NCI-H510A (cell line): ENCODE measurements at regions not wholly inside any gene's neighbourhood (a gene's known extent, or its start where the extent isn't known, plus 50 kb on each side); places are given as distances from the start of the nearest gene placed in this dataset.

Experiments
- DNase-seq: peaks from one replicate; lab custom pipeline; 2025; lab: John Stamatoyannopoulos, UW

GRCh38 chr14:101330416-101331140, 230.7 kb upstream of the DIO3 start:
- no peak for DNase-seq

- no peak for DNase-seq
Observed at GRCh38 chr14:101331141-101331525, 230.2 kb upstream of the DIO3 start.

- DNase-seq: no peak
Observed at GRCh38 chr14:101331661-101332169, 229.6 kb upstream of the DIO3 start.

- no peak for DNase-seq
Observed at GRCh38 chr14:101332281-101332680, 229.0 kb upstream of the DIO3 start.

- no peak for DNase-seq
Observed at GRCh38 chr14:101333335-101334280, 227.7 kb upstream of the DIO3 start.

GRCh38 chr14:101334656-101335055, 226.6 kb upstream of the DIO3 start:
- DNase-seq: no peak

GRCh38 chr14:101335061-101335661, 226.1 kb upstream of the DIO3 start:
- DNase-seq: no peak

- no peak for DNase-seq
Observed at GRCh38 chr14:101336183-101336582, 225.1 kb upstream of the DIO3 start.

- DNase-seq: no peak
Observed at GRCh38 chr14:101337053-101337452, 224.2 kb upstream of the DIO3 start.

GRCh38 chr14:101340556-101340955, 220.7 kb upstream of the DIO3 start:
- DNase-seq: no peak

GRCh38 chr14:101347893-101348777, 213.2 kb upstream of the DIO3 start:
- DNase-seq: no peak

- no peak for DNase-seq
Observed at GRCh38 chr14:101349108-101349507, 212.2 kb upstream of the DIO3 start.

GRCh38 chr14:101350021-101350420, 211.3 kb upstream of the DIO3 start:
- DNase-seq: no peak

GRCh38 chr14:101350691-101351090, 210.6 kb upstream of the DIO3 start:
- no peak for DNase-seq

GRCh38 chr14:101351146-101351545, 210.1 kb upstream of the DIO3 start:
- DNase-seq: no peak

- no peak for DNase-seq
Observed at GRCh38 chr14:101351769-101352168, 209.5 kb upstream of the DIO3 start.

GRCh38 chr14:101352567-101352966, 208.7 kb upstream of the DIO3 start:
- DNase-seq: no peak

- no peak for DNase-seq
Observed at GRCh38 chr14:101353422-101353821, 207.9 kb upstream of the DIO3 start.

- DNase-seq: no peak
Observed at GRCh38 chr14:101354726-101355125, 206.6 kb upstream of the DIO3 start.

- no peak for DNase-seq
Observed at GRCh38 chr14:101355284-101355683, 206.0 kb upstream of the DIO3 start.

- no peak for DNase-seq
Observed at GRCh38 chr14:101357038-101357437, 204.3 kb upstream of the DIO3 start.
